Lung (tissue), 11 donors: ENCODE measurements at regions not wholly inside any gene's neighbourhood (a gene's known extent, or its start where the extent isn't known, plus 50 kb on each side); places are given as distances from the start of the nearest gene placed in this dataset.

ENCODE experiments used
- ATAC-seq: fragments of 200-7000 bp; cut with Tn5 transposase; one replicate; pipeline ENCODE4 v1.9.1; 2020; ENCODE audit warnings: moderate number of reproducible peaks; ENCODE audit not compliant: insufficient read depth, low FRiP score
- DNase-seq, 3 donors: peaks; one replicate each; pipeline ENCODE4 v3.0.0-alpha.2; 2013 to 2017
- H3K27ac ChIP-seq, 2 donors: one replicate each; pipeline ENCODE4 v1.5.1; 2013; ENCODE audit warnings: mild to moderate bottlenecking in 2 of 2, moderate library complexity in 2 of 2, control low read depth in 1 of 2, inconsistent platforms in 1 of 2, low read depth in 1 of 2, low read length in 1 of 2
- H3K27me3 ChIP-seq, 3 donors: one replicate each; pipeline ENCODE4 v1.5.1; 2013; ENCODE audit warnings: low read length in 2 of 3; ENCODE audit not compliant: control insufficient read depth in 3 of 3, insufficient read depth in 3 of 3
- H3K36me3 ChIP-seq, 4 donors: one replicate each; pipeline ENCODE4 v1.5.1; 2013; ENCODE audit warnings: low read length in 4 of 4, mild to moderate bottlenecking in 1 of 4, moderate library complexity in 1 of 4; ENCODE audit not compliant: control insufficient read depth in 4 of 4, insufficient read depth in 4 of 4
- H3K4me1 ChIP-seq, 5 donors: one replicate each; pipeline ENCODE4 v1.5.1; 2013; ENCODE audit warnings: low read length in 5 of 5, mild to moderate bottlenecking in 2 of 5, moderate library complexity in 1 of 5; ENCODE audit not compliant: control insufficient read depth in 5 of 5, insufficient read depth in 5 of 5
- H3K4me3 ChIP-seq: one replicate; pipeline ENCODE4 v1.5.1; 2013; ENCODE audit warnings: mild to moderate bottlenecking, control low read depth, moderate library complexity
- H3K9ac ChIP-seq, 2 donors: one replicate each; pipeline ENCODE4 v1.5.1; 2013; ENCODE audit warnings: low read length in 2 of 2, control low read depth in 1 of 2; ENCODE audit not compliant: insufficient read depth in 1 of 2
- H3K9me3 ChIP-seq, 4 donors: one replicate each; pipeline ENCODE4 v1.5.1; 2013; ENCODE audit warnings: low read length in 3 of 4, mild to moderate bottlenecking in 1 of 4, moderate library complexity in 1 of 4; ENCODE audit not compliant: control insufficient read depth in 4 of 4, insufficient read depth in 3 of 4
- CTCF ChIP-seq: IDR thresholded peaks from 2 replicates; pipeline ENCODE4 v1.5.1; 2012; ENCODE audit warnings: mild to moderate bottlenecking; ENCODE audit errors: control extremely low read depth, extremely low read depth
- WGBS, 2 donors: extraction: QIAGEN DNeasy Blood & Tissue Kit; methylation state at CpG; one replicate each; pipeline ENCODE4 v1.1.7; 2013; 5-methylcytosine and 5-hydroxymethylcytosine counted together
- donor health status: control.
- donor health status: control.
- donor health status: Bipolar disorder and iron deficiency.
- donor health status: healthy.
- donor health status: DM: yes; HTN: yes; CAD: no.

- ATAC-seq (no peak), DNase-seq (no peak)
- WGBS, 2 donors = 82 to 92% methylated on average over 1 of the region's 2 CpGs
- TF ChIP-seq CTCF = no peak
- no peaks in the 10 kb centered on the region for H3K36me3 ChIP-seq
- no peak overlapping the region for H3K9ac ChIP-seq
- no peaks in the 10 kb centered on the region for H3K27me3 ChIP-seq
- no peak overlapping the region for H3K27ac ChIP-seq
- no peak overlapping the region for H3K4me3 ChIP-seq
- H3K4me1 ChIP-seq = no peaks in the 10 kb centered on the region
- no peaks in the 10 kb centered on the region for H3K9me3 ChIP-seq
These were observed 140.1 kb downstream of the SS18 start for GRCh38 chr18:25950321-25950720.

- Histone ChIP-seq H3K27me3 (no peaks in the 10 kb centered on the region), H3K27ac (no peak overlapping the region), H3K36me3 (no peaks in the 10 kb centered on the region), H3K4me1 (no peaks in the 10 kb centered on the region), H3K9me3 (no peaks in the 10 kb centered on the region), H3K4me3 (no peak overlapping the region), H3K9ac (no peak overlapping the region)
- WGBS, 2 donors = 90 to 94% methylated on average over 1 of the region's 1 CpG
- ATAC-seq (no peak), DNase-seq (no peak)
- no peak for TF ChIP-seq CTCF
These were observed 143.9 kb downstream of the SS18 start for GRCh38 chr18:25946540-25946939.

- ATAC-seq = no peak
- Histone ChIP-seq H3K27ac (no peak overlapping the region), H3K36me3 (no peaks in the 10 kb centered on the region), H3K27me3 (no peaks in the 10 kb centered on the region), H3K9me3 (peaks cover 0 to 2% (median 0%) of the 10 kb centered on the region in 4 donors), H3K9ac (no peak overlapping the region), H3K4me3 (no peak overlapping the region), H3K4me1 (no peaks in the 10 kb centered on the region)
- 96 to 100% methylated on average over 1 of the region's 1 CpG for WGBS, 2 donors
- no peak for DNase-seq
- TF ChIP-seq CTCF = no peak
These were observed 155.1 kb downstream of the SS18 start for GRCh38 chr18:25935356-25935755.

- Histone ChIP-seq H3K9ac (no peak overlapping the region), H3K4me3 (no peak overlapping the region), H3K4me1 (no peaks in the 10 kb centered on the region), H3K27ac (no peak overlapping the region), H3K9me3 (peaks cover 0 to 2% (median 0%) of the 10 kb centered on the region in 4 donors), H3K36me3 (no peaks in the 10 kb centered on the region), H3K27me3 (no peaks in the 10 kb centered on the region)
- DNase-seq = no peak
- TF ChIP-seq CTCF = no peak
- ATAC-seq = no peak
- 100% methylated on average over 1 of the region's 1 CpG for WGBS, 2 donors
These were observed 159.3 kb downstream of the SS18 start for GRCh38 chr18:25931126-25931525.
